AG08396 (cell line): ENCODE measurements at regions not wholly inside any gene's neighbourhood (a gene's known extent, or its start where the extent isn't known, plus 50 kb on each side); places are given as distances from the start of the nearest gene placed in this dataset.
"Not testable (repeated sequence)": the region's sequence is repeated elsewhere in the genome, so short reads cannot be mapped to it uniquely, and the experiment has no call there.

Experiments used
- DNase-seq: peaks from one replicate; pipeline ENCODE4 v3.0.0; 2012; ENCODE audit warnings: low spot score, mixed read lengths

DNA sequence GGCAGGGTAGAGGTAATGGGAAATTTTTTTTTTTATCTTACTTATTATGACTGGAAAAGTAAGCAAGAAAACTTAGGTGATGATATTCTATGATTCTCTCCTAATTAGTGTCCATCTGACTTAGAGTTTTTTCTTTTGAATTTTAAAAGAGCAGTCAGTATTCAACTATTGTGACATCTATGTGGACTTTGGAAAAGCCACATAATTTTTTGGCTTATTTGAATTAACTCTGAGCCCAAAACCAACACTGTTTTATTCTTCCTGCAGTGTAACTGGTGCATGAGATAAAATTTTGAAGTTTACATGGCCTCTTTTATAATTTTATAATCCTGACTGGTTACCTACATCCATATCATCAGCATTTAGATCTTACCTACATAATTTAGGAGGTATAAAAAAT lies 619.7 kb downstream of the EPM2A start:
- DNase-seq, result no peak

- DNase-seq, result no peak
Observed at GRCh38 chr6:145116591-145117178, 618.6 kb downstream of the EPM2A start.

- DNase-seq, result no peak
Observed at GRCh38 chr6:145118224-145118623, 617.1 kb downstream of the EPM2A start.

DNA sequence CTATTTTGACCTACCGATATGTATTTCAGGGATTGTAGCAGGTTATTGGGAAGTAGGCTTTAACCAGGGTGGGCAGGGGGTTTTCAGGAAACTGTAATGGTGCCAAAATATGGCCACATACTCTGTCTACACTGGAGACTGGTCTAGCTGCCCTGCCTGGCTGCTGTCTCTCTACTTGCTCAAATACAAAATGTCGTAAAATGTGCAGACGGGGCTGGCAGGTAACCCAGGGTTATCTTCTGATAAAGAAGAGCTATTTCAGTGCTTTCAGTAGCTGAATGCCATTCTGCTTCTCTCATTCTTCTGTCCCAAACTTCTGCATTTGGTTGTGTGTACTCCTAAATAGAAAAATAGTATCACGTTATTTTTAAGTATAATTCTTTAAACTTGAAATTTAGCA lies 616.2 kb downstream of the EPM2A start:
- no peak for DNase-seq

DNA sequence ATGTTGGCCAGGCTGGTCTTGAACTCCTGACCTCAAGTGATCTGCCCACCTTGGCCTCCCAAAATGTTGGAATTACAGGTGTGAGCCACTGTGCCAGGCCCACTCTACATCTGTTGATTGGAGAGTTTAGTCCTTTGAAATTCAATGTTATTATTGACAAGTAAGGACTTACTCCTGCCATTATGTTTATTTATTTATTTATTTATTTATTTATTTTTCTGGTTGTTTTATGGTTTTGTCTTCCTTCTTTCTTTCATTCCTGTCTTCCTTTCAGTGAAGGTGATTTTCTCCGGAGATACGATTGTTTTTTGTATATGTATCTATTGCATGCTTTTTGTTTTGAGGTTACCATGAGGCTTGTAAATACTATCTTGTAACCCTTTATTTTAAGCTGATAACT lies 602.6 kb downstream of the EPM2A start:
- DNase-seq, result no peak

DNA sequence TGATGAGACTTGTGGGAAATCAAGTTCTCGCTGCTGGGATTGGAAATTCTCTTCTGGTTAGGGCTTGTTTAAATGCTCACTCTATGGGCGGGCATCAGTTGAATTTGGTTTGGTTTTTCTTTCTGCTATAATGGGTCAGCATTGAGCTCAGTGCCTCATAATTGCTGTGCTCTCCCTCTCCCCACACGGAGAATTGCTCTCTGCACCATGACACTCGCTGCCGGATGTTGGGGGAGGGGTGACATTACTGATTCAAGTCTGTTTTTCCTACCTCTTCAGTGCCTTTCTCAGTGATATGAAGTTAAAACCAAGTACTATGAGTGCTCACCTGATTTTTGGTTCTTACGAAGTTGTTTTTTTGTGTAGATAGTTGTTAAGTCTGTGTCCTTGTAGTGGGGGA lies 599.6 kb downstream of the EPM2A start:
- DNase-seq, result no peak

DNA sequence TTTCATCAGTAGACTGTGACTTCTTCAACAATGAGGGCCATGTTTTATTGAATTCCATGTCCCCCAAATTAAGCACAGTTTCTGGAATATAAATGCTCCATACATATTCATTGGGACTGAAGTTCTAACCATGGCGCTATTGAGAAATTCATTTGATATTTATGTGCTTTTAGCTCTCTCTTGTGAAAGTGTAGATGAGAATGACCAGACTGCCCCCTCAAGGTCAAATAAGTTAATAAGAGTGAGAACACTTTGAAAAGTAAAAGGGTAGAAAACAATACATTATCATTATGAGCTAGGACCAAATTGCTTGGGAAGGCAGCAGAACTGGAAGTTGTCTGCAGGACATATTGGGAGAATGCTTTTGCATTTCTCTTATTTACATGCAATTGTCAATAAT lies 597.9 kb downstream of the EPM2A start:
- DNase-seq, result no peak

DNA sequence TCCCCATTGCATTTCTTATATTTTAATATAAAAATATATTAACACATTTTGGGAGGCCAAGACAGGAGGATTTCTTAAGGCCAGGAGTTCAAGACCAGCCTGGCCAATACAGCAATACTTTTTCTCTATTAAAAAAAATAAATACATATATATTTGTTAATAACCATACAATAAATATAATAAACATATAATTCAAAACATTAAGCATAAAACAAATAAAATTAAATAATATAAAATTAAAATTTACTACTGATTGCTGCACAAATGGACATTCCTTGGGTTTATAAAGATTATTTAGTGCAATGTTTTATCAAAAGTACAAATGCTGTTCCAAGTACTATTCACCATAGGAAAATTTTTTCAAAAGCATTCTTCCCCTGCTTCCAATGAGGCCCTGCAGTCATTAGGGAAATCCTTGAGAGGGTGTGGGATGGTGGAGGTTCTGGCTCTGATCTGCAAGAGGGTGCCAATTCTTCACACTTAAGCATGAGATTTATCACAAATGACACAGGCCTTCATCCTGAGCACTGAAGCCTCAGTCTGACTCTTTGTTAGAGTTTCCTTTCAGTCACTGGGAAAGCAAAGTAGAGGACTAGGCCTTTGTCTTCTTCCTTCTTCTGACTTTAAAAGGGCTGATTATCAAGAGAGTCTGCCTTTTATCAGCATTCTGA lies 596.7 kb downstream of the EPM2A start:
- DNase-seq, result no peak

DNA sequence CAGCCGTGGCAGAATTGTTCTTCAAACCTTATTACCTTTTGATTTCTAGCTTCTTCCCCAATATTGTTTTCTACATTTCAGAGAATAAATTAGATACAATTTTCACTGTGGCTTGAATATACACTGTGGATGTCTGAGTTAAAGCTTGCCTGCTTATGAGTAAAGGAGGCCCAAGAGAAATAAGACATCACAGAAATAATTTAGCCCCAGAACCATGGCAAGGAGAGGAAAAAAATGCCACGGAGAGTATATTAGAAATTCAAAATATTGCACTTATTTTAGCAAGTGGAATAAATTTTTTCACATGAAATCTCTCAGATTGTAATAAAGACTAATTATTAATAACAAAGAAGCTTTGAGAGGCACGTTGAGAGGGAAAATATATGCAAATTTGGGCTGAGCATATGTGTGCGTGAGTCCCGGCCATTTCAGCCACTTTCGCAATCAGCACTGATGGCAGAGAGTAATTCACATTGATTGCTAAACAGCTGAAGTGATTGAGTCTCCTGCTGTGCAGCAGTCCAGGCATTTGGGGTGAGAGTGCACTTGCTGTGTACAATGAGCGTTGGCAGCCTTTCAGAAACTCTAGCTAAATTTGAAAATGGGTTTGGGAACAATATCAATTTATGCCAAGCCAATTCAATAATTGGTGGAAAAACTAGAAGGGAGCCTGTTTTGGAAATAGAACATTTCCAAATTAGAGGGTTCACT lies 596.0 kb downstream of the EPM2A start:
- DNase-seq, result peak; percentile 9

GRCh38 chr6:145139895-145140294 lies 595.4 kb downstream of the EPM2A start:
- DNase-seq, result no peak

- DNase-seq, result no peak
Observed at GRCh38 chr6:145141572-145141971, 593.7 kb downstream of the EPM2A start.

GRCh38 chr6:145142958-145143357 lies 592.4 kb downstream of the EPM2A start:
- no peak for DNase-seq

GRCh38 chr6:145143379-145143778 lies 591.9 kb downstream of the EPM2A start:
- DNase-seq, result no peak

- DNase-seq, result no peak
Observed at GRCh38 chr6:145147559-145147958, 587.8 kb downstream of the EPM2A start.

GRCh38 chr6:145147981-145148749 lies 587.2 kb downstream of the EPM2A start:
- DNase-seq, result peak; percentile 30

DNA sequence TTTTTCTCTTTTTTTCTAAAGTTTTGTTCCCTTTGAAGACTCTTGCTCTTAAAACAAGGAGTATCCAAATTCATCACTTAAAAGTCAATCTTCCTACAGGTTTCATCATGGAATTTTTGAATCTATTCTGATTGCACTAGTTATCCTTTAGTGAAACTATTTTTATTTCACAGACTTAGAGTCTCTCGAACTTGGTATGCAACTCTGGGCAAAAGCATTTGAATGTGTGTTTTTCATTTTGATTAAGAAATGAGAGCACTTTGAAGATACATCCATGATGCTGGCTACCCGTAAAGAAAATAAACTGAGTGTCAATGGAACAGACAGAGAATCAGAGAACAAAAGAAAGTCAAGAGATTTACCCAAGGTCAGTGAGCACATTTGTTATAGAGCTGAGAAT lies 586.5 kb downstream of the EPM2A start:
- no peak for DNase-seq

DNA sequence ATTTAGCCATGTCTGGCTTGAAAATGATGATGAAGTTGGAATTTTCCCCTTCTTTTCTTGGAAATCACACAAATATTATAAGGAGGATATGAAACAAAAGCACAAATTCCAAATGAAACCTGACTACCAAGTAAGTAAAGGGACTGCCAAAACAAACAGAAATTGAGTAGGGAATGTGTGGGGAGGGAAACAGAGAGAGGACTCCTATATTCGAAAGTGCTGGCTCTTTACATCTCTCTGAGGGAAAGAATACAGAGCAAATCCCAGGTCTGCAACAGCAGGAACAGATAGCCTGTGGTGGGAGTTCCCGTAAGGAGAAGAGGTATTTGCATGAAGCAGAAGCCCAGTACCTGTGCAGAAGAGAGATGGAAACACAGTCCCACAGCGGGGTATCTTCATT lies 583.7 kb downstream of the EPM2A start:
- DNase-seq, result no peak

GRCh38 chr6:145153495-145153894 lies 581.8 kb downstream of the EPM2A start:
- DNase-seq, result no peak

GRCh38 chr6:145155411-145155810 lies 579.9 kb downstream of the EPM2A start:
- DNase-seq, result no peak

DNA sequence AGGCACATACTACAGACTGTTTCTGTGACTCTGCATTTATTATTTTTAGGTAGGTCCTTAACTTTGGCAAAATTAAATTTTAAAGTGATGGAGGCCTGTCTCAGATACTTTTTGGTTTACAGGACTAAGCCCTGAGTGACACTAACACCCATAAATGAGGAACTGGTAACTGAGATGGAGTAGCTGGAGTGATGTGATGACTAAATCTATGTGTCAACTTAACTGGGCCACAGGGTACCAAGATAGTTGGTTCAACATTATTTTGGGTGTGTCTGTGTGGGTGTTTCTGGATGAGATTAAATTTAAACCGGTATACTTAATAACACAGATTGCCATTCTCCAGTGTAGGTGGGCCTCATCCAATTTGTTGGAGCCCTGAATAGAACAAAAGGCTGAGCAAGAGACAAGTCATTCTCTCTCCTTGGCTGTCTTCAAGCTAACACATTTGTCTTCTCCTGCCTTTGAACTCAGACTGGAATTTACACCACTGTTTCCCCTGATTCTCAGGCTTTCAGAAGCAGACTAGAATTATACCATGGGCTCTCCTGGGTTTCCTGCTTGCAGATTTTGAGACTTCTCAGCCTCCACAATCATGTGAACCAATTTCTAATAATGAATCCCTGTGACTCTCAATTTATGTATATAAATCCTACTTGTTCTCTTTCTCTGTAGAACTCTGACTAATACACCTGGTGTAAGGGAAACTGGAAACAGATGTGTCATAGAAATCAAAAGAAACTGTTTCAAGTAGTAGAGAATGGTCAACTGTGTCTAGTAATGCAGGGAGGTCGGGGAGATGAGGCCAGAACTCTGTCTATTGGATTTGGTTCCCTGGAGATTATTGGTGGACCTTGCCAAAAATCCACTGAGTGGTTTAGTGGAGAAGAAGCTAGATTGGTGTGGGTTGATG lies 579.2 kb downstream of the EPM2A start:
- DNase-seq, result no peak

- not testable (repeated sequence) for DNase-seq
Observed at GRCh38 chr6:145158636-145159035, 576.7 kb downstream of the EPM2A start.

- DNase-seq, result no peak
Observed at GRCh38 chr6:145159921-145160320, 575.4 kb downstream of the EPM2A start.
